ENCODE measurements at regions not wholly inside any gene's neighbourhood (a gene's known extent, or its start where the extent isn't known, plus 50 kb on each side); places are given as distances from the start of the nearest gene placed in this dataset.

GRCh38 chr5:73352243-73352642 is 96.3 kb downstream of the FOXD1 start:
- Mint-ChIP-seq H3K4me1 (peaks cover 0 to under 1% of the 10 kb centered on the region in 2 experiments; a peak in 1 of 4 replicates), H3K4me3 (no peak overlapping the region), H3K27me3 (ENCODE audit: low read depth) (peaks cover 7% of the 10 kb centered on the region), H3K36me3 (ENCODE audit: insufficient read depth in 1 of 3, low read depth in 3 of 3) (peaks cover under 1 to 11% (median 2%) of the 10 kb centered on the region in 3 experiments; a peak in 3 of 7 replicates), H3K9me3 (peaks cover 27 to 36% of the 10 kb centered on the region in 2 experiments), H3K27ac (no peak overlapping the region)
- no peak for DNase-seq
- H4K5ac ChIP-seq (ENCODE audit: insufficient read length, low read depth, low read length) = no peak overlapping the region
- no peaks in the 10 kb centered on the region for H3K27me3 ChIP-seq (ENCODE audit: insufficient read depth, low read length)
- H3K18ac ChIP-seq (ENCODE audit: insufficient read length, low read depth, low read length) = no peak overlapping the region
- no peak overlapping the region for H2BK120ac ChIP-seq (ENCODE audit: low read depth, low read length, poor library complexity, severe bottlenecking)
- no peak overlapping the region for H2BK5ac ChIP-seq (ENCODE audit: insufficient read length, low read length)
- H3K23me2 ChIP-seq (ENCODE audit: insufficient read length, low read depth, low read length, poor library complexity, severe bottlenecking) = no peaks in the 10 kb centered on the region
- no peak overlapping the region for H2AFZ ChIP-seq (ENCODE audit: low read length)
- no peak overlapping the region for H2BK15ac ChIP-seq (ENCODE audit: low read depth, low read length)
- TF ChIP-seq, protein P1, sequence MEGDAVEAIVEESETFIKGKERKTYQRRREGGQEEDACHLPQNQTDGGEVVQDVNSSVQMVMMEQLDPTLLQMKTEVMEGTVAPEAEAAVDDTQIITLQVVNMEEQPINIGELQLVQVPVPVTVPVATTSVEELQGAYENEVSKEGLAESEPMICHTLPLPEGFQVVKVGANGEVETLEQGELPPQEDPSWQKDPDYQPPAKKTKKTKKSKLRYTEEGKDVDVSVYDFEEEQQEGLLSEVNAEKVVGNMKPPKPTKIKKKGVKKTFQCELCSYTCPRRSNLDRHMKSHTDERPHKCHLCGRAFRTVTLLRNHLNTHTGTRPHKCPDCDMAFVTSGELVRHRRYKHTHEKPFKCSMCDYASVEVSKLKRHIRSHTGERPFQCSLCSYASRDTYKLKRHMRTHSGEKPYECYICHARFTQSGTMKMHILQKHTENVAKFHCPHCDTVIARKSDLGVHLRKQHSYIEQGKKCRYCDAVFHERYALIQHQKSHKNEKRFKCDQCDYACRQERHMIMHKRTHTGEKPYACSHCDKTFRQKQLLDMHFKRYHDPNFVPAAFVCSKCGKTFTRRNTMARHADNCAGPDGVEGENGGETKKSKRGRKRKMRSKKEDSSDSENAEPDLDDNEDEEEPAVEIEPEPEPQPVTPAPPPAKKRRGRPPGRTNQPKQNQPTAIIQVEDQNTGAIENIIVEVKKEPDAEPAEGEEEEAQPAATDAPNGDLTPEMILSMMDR (conservative IDR thresholded peaks at IDR 0.05) = no peak
- H3K4me2 ChIP-seq (ENCODE audit: insufficient read depth, insufficient read length, low read length) = no peak overlapping the region
- no CpG with 5 or more reads among the region's 1 CpG for WGBS (ENCODE audit: extremely low coverage, insufficient read length, low lambda C conversion rate)
- no peak overlapping the region for H3K14ac ChIP-seq (ENCODE audit: insufficient read depth, low read length)
- no peak overlapping the region for H2AK5ac ChIP-seq (ENCODE audit: insufficient read length, low read length)
- no peaks in the 10 kb centered on the region for H3K79me1 ChIP-seq (ENCODE audit: insufficient read depth, low read depth, low read length, poor library complexity, severe bottlenecking)
- H3K79me2 ChIP-seq (ENCODE audit: insufficient read depth, low read length) = no peaks in the 10 kb centered on the region
- H4K20me1 ChIP-seq (ENCODE audit: control insufficient read depth, insufficient read depth, insufficient read length) = no peaks in the 10 kb centered on the region
- H4K8ac ChIP-seq (replicated peaks; ENCODE audit: insufficient read length, low read depth, low read length) = no peak overlapping the region
- H2BK12ac ChIP-seq (ENCODE audit: insufficient read length, low read depth, low read length) = no peak overlapping the region
- H3T11ph ChIP-seq (ENCODE audit: low read length) = no peak overlapping the region
- no peak overlapping the region for H3K9ac ChIP-seq (ENCODE audit: extremely low read depth, insufficient read length, low read length)
- no peaks in the 10 kb centered on the region for H3K4me1 ChIP-seq (ENCODE audit: insufficient read depth, low read length)
- no peak overlapping the region for H4K91ac ChIP-seq (ENCODE audit: insufficient read length, low read depth, low read length)
- H3K27ac ChIP-seq (ENCODE audit: insufficient read length, low read depth, low read length) = no peak overlapping the region
- no peak overlapping the region for H2BK20ac ChIP-seq (ENCODE audit: low read depth, low read length, poor library complexity, severe bottlenecking)
- H3K4ac ChIP-seq (ENCODE audit: low read depth, low read length) = no peak overlapping the region
- H3K23ac ChIP-seq (ENCODE audit: insufficient read length, low read depth, low read length) = no peak overlapping the region
- H3K56ac ChIP-seq (ENCODE audit: insufficient read length, low read depth, low read length) = no peak overlapping the region
- no peaks in the 10 kb centered on the region for H3K9me3 ChIP-seq (ENCODE audit: control insufficient read depth, low read depth, low read length)

All from H9 (cell line).